ENCODE measurements at regions not wholly inside any gene's neighbourhood (a gene's known extent, or its start where the extent isn't known, plus 50 kb on each side); places are given as distances from the start of the nearest gene placed in this dataset.

GRCh38 chr2:43012966-43013365 is 213.4 kb downstream of the ZFP36L2 start:
- no peak for FAIRE-seq
- TF ChIP-seq CTCF (IDR thresholded peaks at IDR 0.05; ENCODE audit: insufficient read depth, missing control alignments): no peak
- DNase-seq (ENCODE audit: insufficient read length, low spot score): no peak

DNA sequence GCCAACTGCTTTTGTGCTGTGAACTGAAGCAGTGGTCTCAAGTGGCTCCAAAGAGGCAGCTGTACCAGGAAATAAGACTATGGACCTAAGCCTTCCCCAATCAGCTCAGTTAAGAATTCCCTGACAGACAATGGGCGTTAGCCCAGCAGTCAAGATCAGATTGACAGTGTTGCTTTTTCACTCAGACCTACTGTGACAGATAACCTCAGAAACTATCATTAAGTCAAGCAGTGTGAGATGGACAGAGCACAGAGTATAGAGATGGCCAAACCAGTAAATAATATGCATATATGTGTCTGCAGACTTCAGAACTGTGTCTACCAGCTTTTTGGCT is 215.3 kb downstream of the ZFP36L2 start:
- FAIRE-seq (no peak), DNase-seq (ENCODE audit: insufficient read length, low spot score) (no peak)

DNA sequence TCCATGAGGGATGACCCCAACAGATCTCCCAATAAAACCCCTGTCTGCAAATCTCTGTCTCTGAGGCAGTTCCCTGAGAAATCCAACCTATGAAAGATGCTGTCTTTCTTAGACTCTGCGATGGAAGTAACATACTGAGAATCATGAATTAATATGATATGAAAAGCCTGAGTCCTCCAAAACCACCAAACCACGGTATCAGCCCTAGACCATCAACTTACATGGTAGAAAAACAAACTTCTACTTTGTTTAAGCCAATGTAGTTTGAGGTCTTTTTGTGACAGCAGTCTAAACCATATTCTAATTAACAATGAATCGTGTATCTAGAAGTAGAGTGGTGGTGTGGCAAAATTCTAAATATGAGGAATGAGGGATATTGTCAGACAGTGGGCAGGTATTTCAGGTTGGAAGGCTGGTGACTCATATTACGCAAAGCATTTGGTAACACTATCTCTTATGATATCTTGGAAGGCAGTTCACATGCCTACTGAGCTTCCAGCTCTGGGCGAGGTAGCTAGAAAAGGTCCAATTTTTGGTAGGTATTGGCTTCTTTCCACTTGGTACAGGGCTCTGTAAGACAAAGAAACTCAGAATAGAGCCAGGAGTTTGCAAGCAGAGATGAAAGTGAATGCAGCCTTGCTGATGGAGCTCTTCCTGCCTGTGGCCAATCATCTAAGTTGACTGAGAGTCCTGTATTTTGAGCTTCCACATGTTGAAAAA is 215.8 kb downstream of the ZFP36L2 start:
- DNase-seq (ENCODE audit: insufficient read length, low spot score) (no peak), FAIRE-seq (no peak)
- TF ChIP-seq CTCF (IDR thresholded peaks at IDR 0.05; ENCODE audit: insufficient read depth, missing control alignments): no peak

More for the DNA sequence above, 215.3 kb downstream of the ZFP36L2 start:
- no peak for TF ChIP-seq CTCF (IDR thresholded peaks at IDR 0.05; ENCODE audit: insufficient read depth, missing control alignments)

DNA sequence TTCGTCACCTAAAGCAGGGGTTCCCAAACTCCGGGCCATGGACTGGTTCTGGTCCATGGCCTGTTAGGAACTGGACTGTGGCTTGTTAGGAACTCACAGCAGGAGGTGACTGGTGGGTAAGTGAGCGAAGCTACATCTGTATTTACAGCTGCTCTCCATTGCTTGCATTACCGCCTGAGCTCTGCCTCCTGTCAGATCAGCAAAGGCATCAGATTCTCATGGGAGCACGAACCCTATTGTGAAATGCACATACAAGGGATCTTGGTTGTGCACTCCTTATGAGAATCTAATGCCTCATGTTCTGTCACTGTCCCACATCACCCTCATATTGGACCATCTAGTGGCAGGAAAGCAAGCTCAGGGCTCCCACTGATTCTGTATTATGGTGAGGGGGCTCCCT is 217.0 kb downstream of the ZFP36L2 start:
- no peak for TF ChIP-seq CTCF (IDR thresholded peaks at IDR 0.05; ENCODE audit: insufficient read depth, missing control alignments)
- FAIRE-seq (no peak), DNase-seq (ENCODE audit: insufficient read length, low spot score) (no peak)

DNA sequence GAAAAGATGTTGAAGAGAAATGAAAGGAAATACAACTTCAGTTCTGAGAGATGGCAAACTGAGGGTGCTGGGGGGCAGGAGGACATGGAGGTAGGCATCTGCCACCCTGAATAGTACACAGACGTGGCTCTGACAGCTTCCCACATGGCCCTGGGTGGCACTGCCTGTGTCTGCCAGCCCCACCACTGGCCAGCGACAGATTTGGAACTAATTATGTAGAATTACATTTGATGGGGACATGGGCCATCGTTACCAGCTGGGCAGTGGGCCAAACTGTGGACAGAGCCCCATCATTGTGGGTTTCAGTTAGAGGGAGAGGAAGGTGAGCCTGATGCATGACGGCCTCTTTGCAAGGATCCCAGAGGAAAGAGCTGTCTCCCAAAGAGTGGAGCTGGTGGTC is 216.0 kb upstream of the HAAO start:
- FAIRE-seq (no peak), DNase-seq (ENCODE audit: insufficient read length, low spot score) (no peak)
- no peak for TF ChIP-seq CTCF (IDR thresholded peaks at IDR 0.05; ENCODE audit: insufficient read depth, missing control alignments)

GRCh38 chr2:43007901-43008300 is 215.5 kb upstream of the HAAO start:
- no peak for TF ChIP-seq CTCF (IDR thresholded peaks at IDR 0.05; ENCODE audit: insufficient read depth, missing control alignments)
- FAIRE-seq (no peak), DNase-seq (ENCODE audit: insufficient read length, low spot score) (no peak)

DNA sequence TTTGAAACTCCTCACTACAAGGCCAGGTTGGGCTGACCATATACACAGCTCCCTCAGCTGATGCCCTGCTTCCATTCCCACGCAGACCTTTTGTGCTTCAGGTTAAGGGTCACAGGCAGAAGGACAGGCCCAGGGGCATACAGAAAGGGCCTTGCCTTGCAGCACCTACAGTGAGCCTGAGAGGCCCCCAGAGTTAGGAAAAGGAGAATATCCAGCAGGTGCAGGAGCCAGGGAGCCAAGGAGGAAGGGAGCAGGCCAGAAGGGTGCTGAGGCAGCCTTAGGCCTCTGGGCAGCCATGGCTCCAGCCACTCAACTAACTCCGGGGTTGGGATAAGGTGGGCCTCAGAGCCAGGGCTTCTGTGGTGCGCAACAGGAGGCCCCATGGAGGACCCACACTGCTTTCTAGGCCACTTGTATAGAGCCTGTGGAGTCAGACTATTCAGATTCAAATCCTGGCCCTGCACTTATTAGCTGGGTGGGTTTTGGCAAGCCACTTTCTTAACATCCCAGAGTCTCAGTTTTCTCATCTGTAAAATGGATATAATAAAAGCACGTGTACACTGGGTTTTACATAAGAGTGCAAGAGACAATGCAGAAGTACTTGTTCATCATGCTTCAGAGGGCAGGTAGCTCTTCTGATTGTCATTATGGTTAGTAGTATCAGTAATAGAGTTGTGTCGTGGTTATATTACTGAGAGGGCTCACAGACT is 214.6 kb upstream of the HAAO start:
- DNase-seq (ENCODE audit: insufficient read length, low spot score) (no peak), FAIRE-seq (no peak)
- TF ChIP-seq CTCF (IDR thresholded peaks at IDR 0.05; ENCODE audit: insufficient read depth, missing control alignments): no peak
